ENCODE measurements at regions not wholly inside any gene's neighbourhood (a gene's known extent, or its start where the extent isn't known, plus 50 kb on each side); places are given as distances from the start of the nearest gene placed in this dataset.

DNA sequence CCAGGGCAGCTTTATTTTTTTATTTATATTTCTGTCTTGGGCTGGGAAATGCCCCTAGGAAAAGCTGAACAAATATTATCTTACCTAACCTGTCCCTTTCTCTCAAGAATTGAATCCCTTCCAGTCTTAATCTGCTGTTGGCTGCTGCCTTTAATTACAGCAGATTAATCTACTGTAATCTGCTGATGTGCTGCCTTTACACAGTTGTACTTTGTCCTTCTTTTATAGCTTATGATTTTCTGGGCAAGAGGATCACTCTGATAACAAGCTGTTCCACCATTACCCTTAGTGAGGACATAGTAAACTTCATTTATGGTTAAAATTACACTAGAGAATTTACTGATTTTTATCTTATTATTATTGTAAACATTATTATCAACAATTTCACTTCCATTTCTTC, 234.5 kb upstream of the MAN1A1 start:
- no peak overlapping the region for H3K27ac ChIP-seq (ENCODE audit: extremely low read length, insufficient read depth, low read length)
- H3K9ac ChIP-seq (ENCODE audit: insufficient read depth, low read depth, low read length), result no peak overlapping the region
- POLR2A ChIA-PET, result no interaction called here
- H3K9me3 ChIP-seq (ENCODE audit: low read length), result no peaks in the 10 kb centered on the region
- no peak for ATAC-seq
- H4K20me1 ChIP-seq (ENCODE audit: insufficient read depth, low read length), result no peaks in the 10 kb centered on the region
- no peak overlapping the region for H3K4me3 ChIP-seq (replicated peaks in 1 of 3; ENCODE audit: insufficient read depth in 1 of 3, low read depth in 2 of 3, low read length in 3 of 3)
- H3K27me3 ChIP-seq (ENCODE audit: control insufficient read depth in 1 of 2, insufficient read depth in 2 of 2, low read length in 2 of 2), result no peaks in the 10 kb centered on the region
- DNase-seq (ENCODE audit: low spot score), result no peak
- no peak overlapping the region for H3K4me2 ChIP-seq (ENCODE audit: low read depth, low read length)
- no peaks in the 10 kb centered on the region for H3K79me2 ChIP-seq (ENCODE audit: insufficient read depth, low read length)
- no peak overlapping the region for H2AFZ ChIP-seq (ENCODE audit: low read length)
- in situ Hi-C loops (cut with HindIII; ENCODE audit: extremely low pct_ligation_motif_present, low pct_unique_long_range_greater_than_20kb) (no loop called here), intact Hi-C loops (cut with micrococcal nuclease; ENCODE audit: unreplicated experiment) (no loop called here)
- no peaks in the 10 kb centered on the region for H3K36me3 ChIP-seq (replicated peaks in 1 of 2; ENCODE audit: control insufficient read depth in 1 of 2, insufficient read depth in 2 of 2, low read length in 2 of 2)
- H3K4me1 ChIP-seq (ENCODE audit: insufficient read depth, low read length), result no peaks in the 10 kb centered on the region
- CTCF ChIA-PET (ENCODE audit: low intra/inter-chr PET ratio, low total read pairs), result no interaction called here
- no peak for FAIRE-seq
- BruUV-seq (replicated peaks), result no TSS peak
- TF ChIP-seq ZFP36L2 (CRISPR knock-in tag; IDR thresholded peaks at IDR 0.05) (no peak), FOXA3 (CRISPR knock-in tag; IDR thresholded peaks at IDR 0.05) (no peak), ZBTB46 (CRISPR knock-in tag; IDR thresholded peaks at IDR 0.05; ENCODE audit: borderline replicate concordance) (no peak)
- TF ChIP-seq, protein P1, sequence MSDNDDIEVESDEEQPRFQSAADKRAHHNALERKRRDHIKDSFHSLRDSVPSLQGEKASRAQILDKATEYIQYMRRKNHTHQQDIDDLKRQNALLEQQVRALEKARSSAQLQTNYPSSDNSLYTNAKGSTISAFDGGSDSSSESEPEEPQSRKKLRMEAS (IDR thresholded peaks at IDR 0.05), result no peak

- H2AFZ ChIP-seq (ENCODE audit: low read length), result no peak overlapping the region
- ATAC-seq (no peak), FAIRE-seq (no peak), DNase-seq (ENCODE audit: low spot score) (no peak)
- H3K27ac ChIP-seq (ENCODE audit: extremely low read length, insufficient read depth, low read length), result no peak overlapping the region
- no peaks in the 10 kb centered on the region for H3K27me3 ChIP-seq (ENCODE audit: control insufficient read depth in 1 of 2, insufficient read depth in 2 of 2, low read length in 2 of 2)
- H3K9ac ChIP-seq (ENCODE audit: insufficient read depth, low read depth, low read length), result no peak overlapping the region
- H4K20me1 ChIP-seq (ENCODE audit: insufficient read depth, low read length), result no peaks in the 10 kb centered on the region
- no peaks in the 10 kb centered on the region for H3K36me3 ChIP-seq (replicated peaks in 1 of 2; ENCODE audit: control insufficient read depth in 1 of 2, insufficient read depth in 2 of 2, low read length in 2 of 2)
- H3K9me3 ChIP-seq (ENCODE audit: low read length), result no peaks in the 10 kb centered on the region
- 21% methylated on average over 3 of the region's 3 CpGs for WGBS (ENCODE audit: low lambda C conversion rate)
- no peak overlapping the region for H3K4me3 ChIP-seq (replicated peaks in 1 of 3; ENCODE audit: insufficient read depth in 1 of 3, low read depth in 2 of 3, low read length in 3 of 3)
- no TSS peak for BruUV-seq (replicated peaks)
- no peak overlapping the region for H3K4me2 ChIP-seq (ENCODE audit: low read depth, low read length)
- POLR2A ChIA-PET, result no interaction called here
- no peaks in the 10 kb centered on the region for H3K4me1 ChIP-seq (ENCODE audit: insufficient read depth, low read length)
- no peaks in the 10 kb centered on the region for H3K79me2 ChIP-seq (ENCODE audit: insufficient read depth, low read length)
- CTCF ChIA-PET (ENCODE audit: low intra/inter-chr PET ratio, low total read pairs), result no interaction called here
- in situ Hi-C loops (cut with HindIII; ENCODE audit: extremely low pct_ligation_motif_present, low pct_unique_long_range_greater_than_20kb), result no loop called here
- TF ChIP-seq RFX3 (CRISPR knock-in tag; IDR thresholded peaks at IDR 0.05) (no peak), RARA (CRISPR knock-in tag; IDR thresholded peaks at IDR 0.05) (no peak), ATM (IDR thresholded peaks at IDR 0.05; ENCODE audit: borderline replicate concordance) (no peak), SNAPC5 (CRISPR knock-in tag; IDR thresholded peaks at IDR 0.05; ENCODE audit: borderline replicate concordance) (no peak), MAFF (IDR thresholded peaks at IDR 0.05; ENCODE audit: low read depth, low read length) (peak; percentile 44; the same call in 1 of the 2 replicates), MAFK (conservative IDR thresholded peaks at IDR 0.05 in 1 of 2, IDR thresholded peaks at IDR 0.05 in 1 of 2; ENCODE audit: low read length in 2 of 2) (peak; percentile 46 to 74), HDAC1 (CRISPR knock-in tag; IDR thresholded peaks at IDR 0.05) (no peak), SMAD9 (CRISPR knock-in tag; IDR thresholded peaks at IDR 0.05) (no peak), PCBP2 (optimal IDR thresholded peaks at IDR 0.05; ENCODE audit: low read depth, low read length, poor library complexity, severe bottlenecking) (no peak)
- TF ChIP-seq, protein P2, sequence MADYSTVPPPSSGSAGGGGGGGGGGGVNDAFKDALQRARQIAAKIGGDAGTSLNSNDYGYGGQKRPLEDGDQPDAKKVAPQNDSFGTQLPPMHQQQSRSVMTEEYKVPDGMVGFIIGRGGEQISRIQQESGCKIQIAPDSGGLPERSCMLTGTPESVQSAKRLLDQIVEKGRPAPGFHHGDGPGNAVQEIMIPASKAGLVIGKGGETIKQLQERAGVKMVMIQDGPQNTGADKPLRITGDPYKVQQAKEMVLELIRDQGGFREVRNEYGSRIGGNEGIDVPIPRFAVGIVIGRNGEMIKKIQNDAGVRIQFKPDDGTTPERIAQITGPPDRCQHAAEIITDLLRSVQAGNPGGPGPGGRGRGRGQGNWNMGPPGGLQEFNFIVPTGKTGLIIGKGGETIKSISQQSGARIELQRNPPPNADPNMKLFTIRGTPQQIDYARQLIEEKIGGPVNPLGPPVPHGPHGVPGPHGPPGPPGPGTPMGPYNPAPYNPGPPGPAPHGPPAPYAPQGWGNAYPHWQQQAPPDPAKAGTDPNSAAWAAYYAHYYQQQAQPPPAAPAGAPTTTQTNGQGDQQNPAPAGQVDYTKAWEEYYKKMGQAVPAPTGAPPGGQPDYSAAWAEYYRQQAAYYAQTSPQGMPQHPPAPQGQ (CRISPR knock-in tag; IDR thresholded peaks at IDR 0.05; ENCODE audit: borderline replicate concordance), result no peak
- intact Hi-C loops (cut with micrococcal nuclease; ENCODE audit: unreplicated experiment), result no loop called here
Measured at GRCh38 chr6:119581220-119581619, 231.7 kb upstream of the MAN1A1 start.
